GM12874 (cell line): ENCODE measurements at regions not wholly inside any gene's neighbourhood (a gene's known extent, or its start where the extent isn't known, plus 50 kb on each side); places are given as distances from the start of the nearest gene placed in this dataset.

ENCODE experiments used
- TF ChIP-seq, protein P1 (sequence below): IDR thresholded peaks from 2 replicates; pipeline ENCODE4 v1.5.1; 2011; ENCODE audit warnings: low read depth, mild to moderate bottlenecking, control low read depth, low read length, moderate library complexity; ENCODE audit not compliant: insufficient read depth

DNA sequence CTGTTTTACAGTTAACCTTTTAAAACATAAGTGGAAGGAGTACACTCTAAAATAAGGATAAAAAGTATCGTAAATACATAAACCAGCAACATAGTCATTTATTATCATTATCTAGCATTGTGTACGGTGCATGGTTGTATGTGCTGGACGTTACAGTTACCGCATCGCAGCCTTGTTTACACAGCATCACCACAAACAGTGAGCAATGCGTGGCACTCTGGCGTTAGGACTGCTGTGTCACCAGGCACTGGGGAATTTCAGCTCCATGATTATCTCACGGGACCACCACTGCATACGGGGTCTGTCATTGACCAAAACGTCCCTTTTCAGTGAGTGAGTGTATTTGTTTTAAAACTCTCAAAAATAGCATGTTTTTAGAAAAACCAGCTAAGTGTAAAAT, 103.0 kb upstream of the SNTG2 start:
- TF ChIP-seq, protein P1, sequence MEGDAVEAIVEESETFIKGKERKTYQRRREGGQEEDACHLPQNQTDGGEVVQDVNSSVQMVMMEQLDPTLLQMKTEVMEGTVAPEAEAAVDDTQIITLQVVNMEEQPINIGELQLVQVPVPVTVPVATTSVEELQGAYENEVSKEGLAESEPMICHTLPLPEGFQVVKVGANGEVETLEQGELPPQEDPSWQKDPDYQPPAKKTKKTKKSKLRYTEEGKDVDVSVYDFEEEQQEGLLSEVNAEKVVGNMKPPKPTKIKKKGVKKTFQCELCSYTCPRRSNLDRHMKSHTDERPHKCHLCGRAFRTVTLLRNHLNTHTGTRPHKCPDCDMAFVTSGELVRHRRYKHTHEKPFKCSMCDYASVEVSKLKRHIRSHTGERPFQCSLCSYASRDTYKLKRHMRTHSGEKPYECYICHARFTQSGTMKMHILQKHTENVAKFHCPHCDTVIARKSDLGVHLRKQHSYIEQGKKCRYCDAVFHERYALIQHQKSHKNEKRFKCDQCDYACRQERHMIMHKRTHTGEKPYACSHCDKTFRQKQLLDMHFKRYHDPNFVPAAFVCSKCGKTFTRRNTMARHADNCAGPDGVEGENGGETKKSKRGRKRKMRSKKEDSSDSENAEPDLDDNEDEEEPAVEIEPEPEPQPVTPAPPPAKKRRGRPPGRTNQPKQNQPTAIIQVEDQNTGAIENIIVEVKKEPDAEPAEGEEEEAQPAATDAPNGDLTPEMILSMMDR = no peak

DNA sequence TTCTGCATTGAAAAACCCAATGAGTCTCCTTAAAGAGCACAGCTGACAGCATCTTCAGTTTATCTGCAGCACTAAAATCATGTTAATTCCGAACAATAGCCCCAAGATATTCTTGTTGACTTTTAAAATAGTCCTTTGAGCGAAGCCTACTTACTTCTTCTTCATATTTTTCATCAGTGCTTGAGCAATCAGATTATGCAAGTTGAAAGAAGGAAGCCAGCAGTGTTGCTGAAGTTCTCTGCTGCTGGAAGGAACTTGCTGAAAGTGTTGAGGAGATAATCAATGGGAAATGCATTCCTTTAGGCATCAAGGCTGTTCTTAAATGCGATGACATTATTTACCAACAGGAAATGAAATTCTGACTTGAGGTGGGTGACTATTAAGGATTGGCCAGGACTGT, 105.9 kb upstream of the SNTG2 start:
- TF ChIP-seq, protein P1 = no peak

DNA sequence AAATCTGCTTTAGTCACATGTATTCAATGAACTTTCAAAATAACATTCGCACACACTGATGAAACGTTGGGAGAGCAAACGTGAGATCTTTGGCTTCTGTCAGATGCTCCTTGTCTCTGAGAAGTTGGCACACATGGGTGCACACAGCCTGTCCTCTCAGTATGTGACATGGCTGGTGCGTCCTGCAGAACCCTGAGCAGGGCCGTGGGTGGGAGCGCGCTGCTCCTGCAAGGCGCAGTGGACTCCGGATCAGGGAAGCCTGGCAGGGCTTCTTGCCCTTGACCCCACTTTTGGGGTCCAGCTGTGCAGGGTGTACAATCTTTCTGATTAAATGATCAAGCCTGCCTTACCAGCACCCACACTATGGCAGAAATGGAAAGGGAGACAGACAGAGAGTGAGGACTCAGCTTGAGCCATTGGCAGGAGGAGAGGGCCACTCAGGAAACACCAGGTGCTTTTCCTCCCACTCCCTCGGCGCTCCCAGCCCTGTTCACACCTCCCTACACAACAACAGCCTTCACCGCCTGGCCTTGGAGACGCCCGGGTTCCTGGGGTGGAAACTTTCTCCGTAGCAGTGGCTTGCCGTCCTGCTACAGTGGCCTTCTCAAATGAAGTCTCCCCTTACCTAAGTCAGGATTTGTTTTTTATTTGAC, 108.4 kb upstream of the SNTG2 start:
- TF ChIP-seq, protein P1 = no peak

DNA sequence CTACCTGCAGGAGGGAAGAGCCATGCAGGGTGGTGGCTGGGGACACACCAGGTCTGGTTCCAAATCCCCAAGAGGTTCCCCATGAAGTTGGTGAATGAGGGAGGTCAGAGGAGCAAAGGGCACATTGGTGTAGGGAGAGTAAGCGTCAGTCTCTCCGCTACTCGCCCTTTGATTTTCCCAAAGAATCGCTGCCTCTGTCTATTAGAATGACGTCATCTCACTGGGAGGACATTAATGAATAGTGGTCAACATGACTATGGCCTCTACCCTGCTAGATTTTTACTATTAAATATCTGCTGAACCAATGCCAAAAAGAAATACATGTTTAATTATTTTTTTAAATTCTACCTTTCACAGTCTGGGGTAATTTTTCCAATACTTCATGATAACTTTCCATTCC, 109.6 kb upstream of the SNTG2 start:
- TF ChIP-seq, protein P1 = no peak

DNA sequence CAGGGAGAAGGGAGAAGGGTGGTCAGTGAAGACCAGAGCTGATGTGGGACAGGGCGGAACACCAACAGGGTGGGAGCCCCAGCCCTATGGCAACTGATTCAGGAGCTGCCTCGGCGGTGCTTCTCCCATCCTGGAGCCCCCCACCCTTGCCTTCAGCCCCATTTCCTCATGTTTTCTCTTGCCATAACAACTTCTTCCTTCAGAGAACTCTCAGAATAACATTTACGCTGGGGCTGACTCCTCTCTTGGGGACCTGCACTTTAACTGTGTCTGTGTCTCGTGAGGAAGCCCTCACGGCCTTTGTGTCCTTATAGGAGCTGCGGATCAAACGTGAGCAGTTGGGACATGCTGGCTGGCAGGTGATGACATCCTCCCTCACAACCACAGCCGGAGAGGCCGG, 116.4 kb upstream of the SNTG2 start:
- TF ChIP-seq, protein P1 = no peak

DNA sequence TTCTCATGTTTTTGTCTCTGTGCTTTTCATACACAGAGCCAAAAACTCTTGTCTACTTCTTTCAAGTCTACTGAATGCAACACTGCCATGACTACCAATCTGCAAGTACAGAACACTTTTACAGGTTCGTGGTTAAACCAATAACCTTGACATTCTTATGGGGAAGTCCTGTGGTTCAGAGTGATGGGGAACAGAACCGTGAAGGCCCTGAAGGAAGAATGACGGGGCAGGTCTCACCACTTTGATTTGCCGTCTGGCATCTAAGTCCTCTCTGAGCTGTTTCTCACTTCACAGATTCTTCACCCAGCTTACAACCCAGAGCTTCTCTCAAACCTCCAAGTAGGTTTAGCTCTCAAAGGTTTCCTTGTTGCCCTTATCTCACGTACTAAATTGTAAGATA, 117.5 kb upstream of the SNTG2 start:
- TF ChIP-seq, protein P1 = no peak

DNA sequence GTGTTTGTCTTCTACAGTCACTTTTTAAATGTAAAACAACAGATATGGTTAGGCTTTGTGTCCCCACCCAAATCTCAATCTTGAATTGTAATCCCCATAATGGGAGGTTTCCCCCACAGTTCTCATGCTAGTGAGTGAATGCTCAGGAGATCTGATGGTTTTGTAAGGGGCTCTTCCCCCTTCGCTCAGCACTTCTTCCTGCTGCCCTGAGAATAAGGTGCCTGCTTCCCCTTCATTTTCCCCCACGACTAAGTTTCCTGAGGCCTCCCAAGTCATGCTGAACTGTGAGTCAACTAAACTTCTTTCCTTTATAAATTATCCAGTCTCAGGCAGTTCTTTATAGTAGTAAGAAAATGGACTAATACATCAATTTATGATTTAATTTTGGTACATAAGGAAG, 118.0 kb upstream of the SNTG2 start:
- TF ChIP-seq, protein P1 = no peak
